ENCODE measurements at regions not wholly inside any gene's neighbourhood (a gene's known extent, or its start where the extent isn't known, plus 50 kb on each side); places are given as distances from the start of the nearest gene placed in this dataset.

- DNase-seq (ENCODE audit: low read depth, low spot score) = no peak
These were observed 199.3 kb downstream of the MTX2 start for GRCh38 chr2:176468457-176469113.

DNA sequence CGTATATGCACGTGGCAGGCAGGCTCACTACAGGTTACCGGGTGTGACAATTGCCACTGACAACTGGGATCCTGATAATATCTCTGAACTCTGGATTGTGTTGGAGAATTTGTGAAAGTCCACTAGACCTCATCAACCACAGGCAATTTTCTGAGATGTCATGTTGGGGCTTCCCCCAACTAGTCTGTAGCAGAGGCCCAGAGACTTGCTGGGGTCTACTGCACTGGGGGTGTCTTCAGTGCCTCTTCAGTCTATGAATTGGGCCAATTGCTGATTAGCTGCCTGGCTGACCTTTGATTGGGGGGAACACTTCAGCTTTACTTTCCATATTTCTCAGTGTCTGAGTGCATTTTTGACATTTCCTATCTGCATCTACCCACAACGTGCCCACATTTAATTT is 201.5 kb downstream of the MTX2 start:
- no peak for DNase-seq (ENCODE audit: low read depth, low spot score)

- no peak for DNase-seq (ENCODE audit: low read depth, low spot score)
These were observed 202.7 kb downstream of the MTX2 start for GRCh38 chr2:176471949-176472348.

- DNase-seq (ENCODE audit: low read depth, low spot score) = no peak
These were observed 203.9 kb downstream of the MTX2 start for GRCh38 chr2:176473177-176473576.

GRCh38 chr2:176473851-176474250 is 204.6 kb downstream of the MTX2 start:
- DNase-seq (ENCODE audit: low read depth, low spot score) = no peak

DNA sequence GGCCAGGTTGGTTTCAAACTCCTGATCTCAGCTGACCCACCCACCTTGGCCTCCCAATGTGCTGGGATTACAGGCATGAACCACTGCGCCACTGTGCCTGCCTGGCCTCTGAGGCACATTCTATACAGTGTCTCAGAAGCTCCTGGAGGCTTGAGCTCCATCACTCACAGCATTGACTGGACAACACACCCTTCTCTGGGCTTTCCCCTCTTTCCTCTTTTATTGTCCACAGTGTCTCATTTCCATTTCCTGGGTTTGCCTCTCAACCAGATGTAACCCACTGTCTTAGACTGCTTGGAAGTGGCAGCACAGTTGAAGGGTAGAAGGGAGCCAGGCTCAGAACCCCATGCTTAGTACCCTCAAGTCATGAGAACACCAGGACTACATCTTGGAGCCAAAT is 208.1 kb downstream of the MTX2 start:
- DNase-seq (ENCODE audit: low read depth, low spot score) = no peak

- no peak for DNase-seq (ENCODE audit: low read depth, low spot score)
These were observed 210.7 kb downstream of the MTX2 start for GRCh38 chr2:176479961-176480360.

GRCh38 chr2:176482107-176482506 is 212.9 kb downstream of the MTX2 start:
- DNase-seq (ENCODE audit: low read depth, low spot score) = no peak

DNA sequence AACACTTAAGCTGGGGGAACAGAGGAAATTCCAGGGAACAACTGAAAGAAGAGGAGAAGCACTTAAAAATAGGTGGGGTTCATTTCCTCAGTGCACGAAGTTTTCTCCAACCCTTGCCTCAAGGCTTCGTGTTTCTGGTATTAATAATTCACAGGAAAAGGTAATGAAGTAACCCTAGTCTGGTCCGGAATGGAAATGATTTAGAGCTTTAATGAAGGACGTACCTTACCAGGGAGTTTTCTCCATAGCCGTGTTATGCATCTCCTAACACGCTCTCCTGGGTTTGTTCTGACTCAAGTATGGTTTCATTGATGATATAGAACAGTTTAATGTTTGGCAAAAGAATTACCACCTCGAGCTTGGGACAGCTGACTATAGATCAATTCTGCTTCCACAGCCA is 214.2 kb downstream of the MTX2 start:
- DNase-seq (ENCODE audit: low read depth, low spot score) = no peak

- DNase-seq (ENCODE audit: low read depth, low spot score) = no peak
These were observed 214.8 kb downstream of the MTX2 start for GRCh38 chr2:176483901-176484568.

DNA sequence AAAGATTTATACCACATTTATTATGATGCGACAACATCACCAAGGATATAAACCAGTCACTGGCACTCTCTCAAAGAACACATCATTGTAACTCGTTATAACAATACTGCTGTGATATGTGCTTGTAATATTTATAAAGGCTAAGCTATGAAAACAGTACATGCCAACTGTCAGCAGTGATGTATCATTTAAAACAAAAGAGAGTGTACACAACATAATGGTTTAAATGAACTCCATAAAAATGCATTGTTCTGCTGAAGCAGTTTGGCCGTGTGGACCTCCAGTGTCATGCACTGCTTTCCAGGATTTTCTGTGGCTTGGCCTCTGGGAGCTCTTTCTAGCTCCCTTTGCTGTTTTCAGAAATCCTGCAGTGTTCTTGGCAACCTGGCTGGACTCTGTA is 215.6 kb downstream of the MTX2 start:
- no peak for DNase-seq (ENCODE audit: low read depth, low spot score)

- DNase-seq (ENCODE audit: low read depth, low spot score) = no peak
These were observed 219.2 kb downstream of the MTX2 start for GRCh38 chr2:176488431-176488830.

- no peak for DNase-seq (ENCODE audit: low read depth, low spot score)
These were observed 221.0 kb downstream of the MTX2 start for GRCh38 chr2:176490061-176490861.

DNA sequence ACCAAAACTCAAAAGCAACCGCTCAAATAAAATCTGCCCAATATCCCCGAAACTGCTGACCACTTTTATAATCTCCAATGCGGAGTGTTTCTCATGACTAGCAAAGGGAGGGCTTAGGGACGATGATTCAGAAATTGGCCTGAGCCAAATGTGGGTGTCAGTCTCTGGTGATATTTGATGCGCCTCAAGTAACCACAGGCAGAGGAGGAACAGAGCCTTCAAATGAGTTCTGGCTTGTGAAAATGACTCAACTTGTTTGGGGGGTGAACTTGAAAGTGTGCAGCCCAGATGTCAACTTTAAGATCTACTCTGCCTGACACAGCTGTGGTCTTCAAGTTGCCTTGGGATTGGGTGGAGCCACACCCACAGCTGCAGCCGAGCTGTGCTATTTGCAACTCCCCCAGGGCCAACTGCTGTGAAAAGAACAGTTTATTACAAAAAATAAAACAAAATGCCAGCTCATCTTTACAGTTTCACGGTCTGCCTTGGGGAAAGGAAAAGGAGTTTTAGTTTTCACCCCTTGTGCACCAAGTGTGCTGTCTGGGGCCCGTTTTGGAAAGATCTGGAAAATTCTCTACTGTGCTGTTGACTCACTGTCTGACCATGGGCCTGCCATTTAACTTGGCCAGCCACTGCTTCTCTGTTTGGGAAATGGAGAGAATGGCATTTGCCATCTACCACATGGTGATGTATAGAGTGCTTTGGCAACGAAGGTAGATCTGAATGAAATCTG is 222.1 kb downstream of the MTX2 start:
- DNase-seq (ENCODE audit: low read depth, low spot score) = peak; percentile 53

DNA sequence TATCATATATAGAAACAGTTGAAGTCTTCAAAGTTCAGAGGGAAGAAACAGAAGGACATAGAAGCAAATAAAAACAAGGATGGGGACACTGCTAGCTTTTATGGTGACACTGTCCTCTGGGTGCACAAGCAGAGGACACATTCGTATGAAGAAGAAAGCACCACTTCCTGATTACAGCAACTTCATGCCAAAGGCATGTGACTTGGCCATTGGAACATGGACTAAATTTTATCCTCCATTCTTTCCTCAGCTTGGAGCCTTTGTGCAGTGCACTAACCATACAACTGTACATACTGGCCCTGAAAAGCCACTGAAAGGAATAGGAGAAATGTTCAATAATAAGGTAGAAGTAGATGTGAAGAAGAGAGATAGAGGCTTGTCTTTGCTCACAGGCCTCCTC is 223.3 kb downstream of the MTX2 start:
- no peak for DNase-seq (ENCODE audit: low read depth, low spot score)

- no peak for DNase-seq (ENCODE audit: low read depth, low spot score)
These were observed 224.1 kb downstream of the MTX2 start for GRCh38 chr2:176493226-176493825.

DNA sequence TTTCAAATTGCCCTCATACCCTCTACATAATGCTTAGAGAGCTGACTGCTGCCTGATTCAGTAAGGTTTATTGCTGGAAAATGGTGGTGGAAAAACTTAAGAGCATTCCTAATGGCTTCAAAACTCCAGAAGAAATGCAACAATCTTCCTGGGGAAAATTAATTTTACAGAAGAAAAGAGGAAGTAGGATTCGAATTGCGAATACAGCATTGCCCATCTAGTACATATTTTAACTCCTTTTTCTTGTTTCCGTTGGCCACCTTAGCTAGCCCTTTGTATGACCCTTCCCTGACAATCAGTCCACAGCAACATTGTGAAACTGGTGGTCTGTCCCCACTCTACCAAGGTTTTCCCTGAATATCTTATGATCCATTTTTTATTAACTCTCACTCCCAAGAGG is 224.7 kb downstream of the MTX2 start:
- DNase-seq (ENCODE audit: low read depth, low spot score) = no peak

DNA sequence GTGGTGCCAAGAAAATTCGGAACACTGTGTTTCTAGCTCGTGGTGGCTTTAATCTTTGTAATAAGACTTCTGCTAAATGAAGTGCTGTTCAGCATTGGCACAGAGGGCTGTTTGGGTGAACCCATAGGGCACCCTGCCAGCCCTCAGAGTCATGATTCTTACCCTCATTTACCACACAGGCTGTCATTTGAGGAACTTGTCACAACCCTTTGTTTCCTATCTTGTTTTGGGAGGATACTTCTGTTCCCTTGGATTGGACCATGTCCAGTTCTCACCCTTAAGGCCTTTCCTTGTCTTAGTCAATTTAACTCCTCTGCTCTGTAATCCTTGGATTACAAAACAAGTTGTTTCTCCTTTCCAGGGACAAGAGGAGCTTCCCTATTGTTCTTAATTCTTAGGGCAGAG is 225.7 kb downstream of the MTX2 start:
- no peak for DNase-seq (ENCODE audit: low read depth, low spot score)

- no peak for DNase-seq (ENCODE audit: low read depth, low spot score)
These were observed 226.6 kb downstream of the MTX2 start for GRCh38 chr2:176495826-176496225.

DNA sequence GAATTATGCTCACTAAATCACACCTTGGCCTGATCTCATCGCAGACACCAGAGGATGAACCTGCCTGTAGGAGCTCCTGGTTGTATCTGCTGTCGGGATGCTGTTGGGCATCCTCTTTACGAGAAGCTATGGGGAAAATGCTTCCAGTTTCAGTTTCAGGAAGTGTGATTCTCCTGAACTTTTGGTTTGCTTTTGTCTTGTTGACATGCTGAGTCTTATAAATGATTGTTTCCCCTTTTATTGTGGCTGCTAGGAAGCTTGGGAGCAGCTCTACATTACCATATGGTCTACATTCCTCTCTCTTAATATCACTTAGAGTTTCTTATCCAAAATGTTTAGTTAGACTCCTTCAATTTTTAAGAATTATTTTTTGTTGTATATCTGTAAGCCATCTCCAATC is 227.5 kb downstream of the MTX2 start:
- DNase-seq (ENCODE audit: low read depth, low spot score) = no peak

GRCh38 chr2:176500901-176501300 is 231.7 kb downstream of the MTX2 start:
- DNase-seq (ENCODE audit: low read depth, low spot score) = no peak

GRCh38 chr2:176501617-176502016 is 232.4 kb downstream of the MTX2 start:
- no peak for DNase-seq (ENCODE audit: low read depth, low spot score)
